GM12878 (cell line): ENCODE measurements at regions not wholly inside any gene's neighbourhood (a gene's known extent, or its start where the extent isn't known, plus 50 kb on each side); places are given as distances from the start of the nearest gene placed in this dataset.

ENCODE experiments used
- ATAC-seq: fragments of 200-7000 bp; cut with Tn5 transposase; 3 replicates; pipeline ENCODE4 v1.9.1; 2020; ENCODE audit warnings: mild to moderate bottlenecking, moderate library complexity
- BruUV-seq: library from RNA; stranded (reverse); fragments of 400-500 nt; replicated peaks from 2 replicates; lab custom pipeline; 2021; lab: Mats Ljungman, UMichigan
- CTCF ChIA-PET: fragments of 300-600 bp; sonication (Branson Sonifier 250); formaldehyde crosslinking; extraction: SDS; loops from one replicate; lab custom pipeline; 2021; ENCODE audit warnings: inconsistent platforms; lab: Yijun Ruan, JAX
- POLR2A ChIA-PET: fragments of 350-600 bp; formaldehyde crosslinking; extraction: SDS; loops from one replicate; lab custom pipeline; 2021; ENCODE audit warnings: inconsistent platforms; lab: Charles Lee
- RAD21 ChIA-PET: fragments of 300-600 bp; sonication (Branson Sonifier 250); formaldehyde crosslinking; loops from one replicate; lab custom pipeline; 2023; ENCODE audit warnings: antibody characterized with exemption; ENCODE audit not compliant: unreplicated experiment; lab: Charles Lee
- SMC1A ChIA-PET: fragments of 300-600 bp; sonication (Branson Sonifier 250); formaldehyde crosslinking; loops from one replicate; lab custom pipeline; 2023; ENCODE audit not compliant: unreplicated experiment, uncharacterized antibody; lab: Charles Lee
- DNase-seq: peaks from one replicate; pipeline ENCODE4 v3.0.0-alpha.2; 2011; ENCODE audit warnings: low read depth, low spot score
- FAIRE-seq: peaks from 3 replicates; lab custom pipeline; 2011; peaks lifted over from hg19 to GRCh38; lab: Jason Lieb, UNC
- H2AFZ ChIP-seq: 2 replicates; pipeline ENCODE4 v1.6.0; 2011; ENCODE audit warnings: low read depth, low read length, control low read depth; ENCODE audit not compliant: control insufficient read depth
- H3K27ac ChIP-seq: 2 replicates; pipeline ENCODE4 v1.5.1; 2011; ENCODE audit warnings: control low read depth; ENCODE audit not compliant: control insufficient read depth, insufficient read depth
- H3K27me3 ChIP-seq, 2 experiments: replicated peaks in 1 of 2; 2 replicates each; pipeline versions ENCODE4 v1.6.0 to v1.6.1; 2011; ENCODE audit warnings: low read length in 1 of 2; ENCODE audit not compliant: control insufficient read depth in 2 of 2, insufficient read depth in 2 of 2
- H3K36me3 ChIP-seq, 2 experiments: 2 replicates each; pipeline ENCODE4 v1.5.1; 2011; ENCODE audit warnings: low read length in 1 of 2; ENCODE audit not compliant: control insufficient read depth in 2 of 2, insufficient read depth in 2 of 2
- H3K4me1 ChIP-seq: 2 replicates; pipeline ENCODE4 v1.6.1; 2011; ENCODE audit warnings: mild to moderate bottlenecking, low read length, moderate library complexity, mixed read lengths; ENCODE audit not compliant: control insufficient read depth, insufficient read depth
- H3K4me2 ChIP-seq: 2 replicates; pipeline ENCODE4 v1.6.0; 2011; ENCODE audit warnings: control low read depth; ENCODE audit not compliant: control insufficient read depth, insufficient read depth
- H3K4me3 ChIP-seq: fragments of 200-600 bp; sonication (generic); 2 replicates; pipeline ENCODE4 v1.5.1; 2016
- H3K79me2 ChIP-seq: 2 replicates; pipeline ENCODE4 v1.6.0; 2011; ENCODE audit warnings: low read length; ENCODE audit not compliant: control insufficient read depth, insufficient read depth
- H3K9ac ChIP-seq: 2 replicates; pipeline ENCODE4 v1.8.0; 2011; ENCODE audit warnings: low read length, control low read depth, mixed read lengths; ENCODE audit not compliant: control insufficient read depth, insufficient read depth
- H3K9me3 ChIP-seq: replicated peaks from 3 replicates; pipeline ENCODE4 v1.5.1; 2011; ENCODE audit warnings: mild to moderate bottlenecking, low read length; ENCODE audit not compliant: control insufficient read depth, insufficient read depth
- H4K20me1 ChIP-seq: 2 replicates; pipeline ENCODE4 v1.6.0; 2011; ENCODE audit not compliant: control insufficient read depth, insufficient read depth
- ATF7 ChIP-seq: fragments of 450-650 bp; IDR thresholded peaks from 2 replicates; pipeline ENCODE4 v1.6.1; 2016; ENCODE audit warnings: low read depth, mild to moderate bottlenecking
- EZH2 ChIP-seq: IDR thresholded peaks from 2 replicates; pipeline ENCODE4 v1.6.1; 2012; ENCODE audit warnings: low read depth, mild to moderate bottlenecking, control low read depth, inconsistent platforms, low read length, borderline replicate concordance; ENCODE audit not compliant: control insufficient read depth
- HDAC6 ChIP-seq: fragments of 200-600 bp; sonication (generic); IDR thresholded peaks from one replicate; pipeline ENCODE4 v1.8.0; 2017; ENCODE audit warnings: antibody characterized with exemption; ENCODE audit not compliant: unreplicated experiment
- IRF4 ChIP-seq: IDR thresholded peaks from 2 replicates; pipeline ENCODE4 v1.6.1; 2011; ENCODE audit warnings: low read depth, low read length
- JUNB ChIP-seq: IDR thresholded peaks from 2 replicates; pipeline ENCODE4 v1.6.1; 2016; ENCODE audit warnings: antibody characterized with exemption, mild to moderate bottlenecking
- NFYB ChIP-seq: IDR thresholded peaks from 2 replicates; pipeline ENCODE4 v1.6.1; 2011; ENCODE audit warnings: low read depth, mild to moderate bottlenecking, low read length, improper control_type of control experiment, moderate library complexity; ENCODE audit not compliant: insufficient read depth
- RB1 ChIP-seq: fragments of 450-650 bp; formaldehyde crosslinking; IDR thresholded peaks from 2 replicates; pipeline ENCODE4 v1.6.1; 2017; ENCODE audit warnings: mild to moderate bottlenecking, borderline replicate concordance
- RCOR1 ChIP-seq: conservative IDR thresholded peaks from 2 replicates; pipeline ENCODE4 v1.6.1; 2012; ENCODE audit warnings: low read depth, low read length, improper control_type of control experiment
- RFX5 ChIP-seq: IDR thresholded peaks from 2 replicates; pipeline ENCODE4 v1.6.1; 2011; ENCODE audit warnings: low read depth, low read length, improper control_type of control experiment
- RUNX3 ChIP-seq: IDR thresholded peaks from 2 replicates; pipeline ENCODE4 v1.6.1; 2012; ENCODE audit warnings: low read length, inconsistent platforms
- SMC3 ChIP-seq: IDR thresholded peaks from 2 replicates; pipeline ENCODE4 v1.6.1; 2011; ENCODE audit warnings: low read length, improper control_type of control experiment, borderline replicate concordance
- WGBS: methylation state at CpG from one replicate; pipeline ENCODE4 v1.1.6; 2016; ENCODE audit warnings: low lambda C conversion rate; ENCODE audit not compliant: insufficient replicate concordance, insufficient coverage; ENCODE audit errors: missing lambda C conversion rate; 5-methylcytosine and 5-hydroxymethylcytosine counted together
- in situ Hi-C: fragments of 300-500 bp; cut with MboI; formaldehyde crosslinking; loops from 9 replicates; pipeline ENCODE4 v1.14.3; 2018; ENCODE audit warnings: mixed read lengths
- intact Hi-C: fragments of 100-400 bp; cut with micrococcal nuclease; formaldehyde crosslinking; loops from one replicate; pipeline ENCODE4 v1.14.2; 2022; ENCODE audit not compliant: unreplicated experiment
- TF ChIP-seq, protein P1 (sequence below): IDR thresholded peaks from 2 replicates; pipeline ENCODE4 v1.6.1; 2012; ENCODE audit warnings: low read length, inconsistent platforms
- TF ChIP-seq, protein P2 (sequence below): IDR thresholded peaks from 2 replicates; pipeline ENCODE4 v1.6.1; 2012; ENCODE audit warnings: low read depth, low read length, improper control_type of control experiment
- TF ChIP-seq, protein P3 (sequence below): IDR thresholded peaks from 2 replicates; pipeline ENCODE4 v1.6.1; 2011; ENCODE audit warnings: mild to moderate bottlenecking, low read depth, low read length, moderate library complexity; ENCODE audit not compliant: insufficient replicate concordance

DNA sequence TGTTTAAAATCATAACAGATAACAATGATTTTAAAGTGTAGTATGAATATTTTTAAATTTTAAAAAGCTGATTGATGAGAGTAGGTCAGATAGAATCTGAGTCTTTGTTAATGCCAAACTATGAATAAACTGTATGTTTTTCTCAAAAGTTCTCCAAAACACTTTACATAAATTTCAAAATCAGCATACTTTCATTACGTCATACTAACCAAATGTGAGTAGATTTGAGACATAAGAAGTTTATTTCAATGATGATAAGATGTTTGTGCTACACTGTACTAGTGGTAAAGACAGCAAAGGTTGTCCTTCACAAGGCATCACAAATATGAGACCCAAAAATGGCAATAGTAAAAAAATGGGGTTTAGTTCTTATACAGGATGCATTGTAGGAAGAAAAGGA, 1342.9 kb downstream of the SI start:
- Histone ChIP-seq H4K20me1 (no peaks in the 10 kb centered on the region), H3K9ac (no peak overlapping the region), H3K4me1 (no peaks in the 10 kb centered on the region), H3K79me2 (no peaks in the 10 kb centered on the region), H3K4me2 (no peak overlapping the region), H3K27me3 (no peaks in the 10 kb centered on the region), H3K4me3 (no peak overlapping the region), H2AFZ (no peak overlapping the region), H3K9me3 (no peaks in the 10 kb centered on the region), H3K27ac (no peak overlapping the region), H3K36me3 (no peaks in the 10 kb centered on the region)
- ChIA-PET CTCF (no interaction called here), POLR2A (no interaction called here), SMC1A (no interaction called here), RAD21 (no interaction called here)
- no TSS peak for BruUV-seq
- intact Hi-C loops (no loop called here), in situ Hi-C loops (no loop called here)
- FAIRE-seq (no peak), ATAC-seq (no peak), DNase-seq (no peak)
- WGBS: 0% methylated on average over 1 of the region's 1 CpG
- TF ChIP-seq ATF7 (peak; percentile 60; the same call in 1 of the 2 replicates), IRF4 (no peak)

DNA sequence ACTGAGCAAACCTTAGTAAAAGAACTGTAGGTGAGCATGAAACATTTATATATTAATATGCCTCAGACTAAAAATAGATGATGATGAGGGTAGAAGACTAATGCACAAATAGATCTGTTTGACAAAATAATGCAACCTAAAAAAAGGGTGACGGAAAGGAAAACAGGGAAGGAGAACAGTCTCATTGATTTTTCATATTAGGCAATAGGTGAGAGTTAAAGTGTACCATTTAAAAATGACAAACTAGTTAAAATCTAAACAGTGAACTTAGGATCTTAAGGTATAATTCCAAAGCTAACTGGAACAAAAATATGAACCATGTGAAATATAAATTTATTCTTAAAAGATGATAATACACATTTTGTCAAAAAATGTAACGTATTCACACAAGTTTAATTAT, 1347.6 kb downstream of the SI start:
- ChIA-PET SMC1A (interaction anchor here (1.2 kb wide), 1 partner anchor 35 kb away, joined by 3 read pairs; no protein-coding TSS in a partner anchor), CTCF (no interaction called here), RAD21 (no interaction called here), POLR2A (interaction anchor here (0.7 kb wide), 1 partner anchor 1344 kb away, joined by 3 read pairs; no protein-coding TSS in a partner anchor)
- no peak overlapping the region for H3K4me2 ChIP-seq
- DNase-seq (no peak), FAIRE-seq (no peak), ATAC-seq (no peak)
- no peak overlapping the region for H2AFZ ChIP-seq
- H3K4me3 ChIP-seq: no peak overlapping the region
- TF ChIP-seq RFX5 (no peak), RCOR1 (no peak), NFYB (no peak), HDAC6 (no peak), RUNX3 (no peak), JUNB (no peak), SMC3 (no peak), RB1 (no peak), EZH2 (no peak)
- TF ChIP-seq, protein P1, sequence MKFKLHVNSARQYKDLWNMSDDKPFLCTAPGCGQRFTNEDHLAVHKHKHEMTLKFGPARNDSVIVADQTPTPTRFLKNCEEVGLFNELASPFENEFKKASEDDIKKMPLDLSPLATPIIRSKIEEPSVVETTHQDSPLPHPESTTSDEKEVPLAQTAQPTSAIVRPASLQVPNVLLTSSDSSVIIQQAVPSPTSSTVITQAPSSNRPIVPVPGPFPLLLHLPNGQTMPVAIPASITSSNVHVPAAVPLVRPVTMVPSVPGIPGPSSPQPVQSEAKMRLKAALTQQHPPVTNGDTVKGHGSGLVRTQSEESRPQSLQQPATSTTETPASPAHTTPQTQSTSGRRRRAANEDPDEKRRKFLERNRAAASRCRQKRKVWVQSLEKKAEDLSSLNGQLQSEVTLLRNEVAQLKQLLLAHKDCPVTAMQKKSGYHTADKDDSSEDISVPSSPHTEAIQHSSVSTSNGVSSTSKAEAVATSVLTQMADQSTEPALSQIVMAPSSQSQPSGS: no peak
- TF ChIP-seq, protein P2, sequence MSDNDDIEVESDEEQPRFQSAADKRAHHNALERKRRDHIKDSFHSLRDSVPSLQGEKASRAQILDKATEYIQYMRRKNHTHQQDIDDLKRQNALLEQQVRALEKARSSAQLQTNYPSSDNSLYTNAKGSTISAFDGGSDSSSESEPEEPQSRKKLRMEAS: no peak
- TF ChIP-seq, protein P3, sequence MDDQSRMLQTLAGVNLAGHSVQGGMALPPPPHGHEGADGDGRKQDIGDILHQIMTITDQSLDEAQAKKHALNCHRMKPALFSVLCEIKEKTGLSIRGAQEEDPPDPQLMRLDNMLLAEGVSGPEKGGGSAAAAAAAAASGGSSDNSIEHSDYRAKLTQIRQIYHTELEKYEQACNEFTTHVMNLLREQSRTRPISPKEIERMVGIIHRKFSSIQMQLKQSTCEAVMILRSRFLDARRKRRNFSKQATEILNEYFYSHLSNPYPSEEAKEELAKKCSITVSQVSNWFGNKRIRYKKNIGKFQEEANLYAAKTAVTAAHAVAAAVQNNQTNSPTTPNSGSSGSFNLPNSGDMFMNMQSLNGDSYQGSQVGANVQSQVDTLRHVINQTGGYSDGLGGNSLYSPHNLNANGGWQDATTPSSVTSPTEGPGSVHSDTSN: no peak
- intact Hi-C loops (no loop called here), in situ Hi-C loops (no loop called here)
- H3K9ac ChIP-seq: no peak overlapping the region
- H3K27me3 ChIP-seq: no peaks in the 10 kb centered on the region
- no peaks in the 10 kb centered on the region for H3K79me2 ChIP-seq
- no TSS peak for BruUV-seq
- H3K27ac ChIP-seq: no peak overlapping the region
- no peaks in the 10 kb centered on the region for H3K36me3 ChIP-seq
- no peaks in the 10 kb centered on the region for H3K4me1 ChIP-seq
- no peaks in the 10 kb centered on the region for H3K9me3 ChIP-seq
- H4K20me1 ChIP-seq: no peaks in the 10 kb centered on the region
- 2% methylated on average over 2 of the region's 2 CpGs for WGBS
